ENCODE measurements at regions not wholly inside any gene's neighbourhood (a gene's known extent, or its start where the extent isn't known, plus 50 kb on each side); places are given as distances from the start of the nearest gene placed in this dataset.

DNA sequence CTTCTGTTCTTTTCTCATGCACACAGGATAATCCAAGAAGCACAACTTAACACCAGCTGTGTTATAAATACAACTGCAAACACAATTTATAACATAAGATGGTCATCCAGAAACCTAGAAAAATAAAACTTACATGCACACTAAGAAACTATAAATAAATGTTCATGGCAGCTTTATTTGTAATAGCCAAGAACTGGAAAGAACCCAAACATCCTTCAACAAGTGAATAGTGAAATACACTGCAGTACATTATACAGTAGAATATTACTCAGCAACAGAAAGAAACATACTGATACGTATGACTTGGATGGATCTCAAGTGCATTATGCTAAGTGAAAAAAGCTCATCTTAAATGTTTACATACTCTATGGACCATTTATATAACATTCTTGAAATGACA lies 132.7 kb downstream of the SPTSSA start:
- Histone ChIP-seq H3K4me1 (ENCODE audit: control insufficient read depth in 3 of 3, insufficient read depth in 2 of 3, low read depth in 1 of 3, low read length in 2 of 3) (peaks cover 0 to 4% (median 0%) of the 10 kb centered on the region in 3 donors), H3K4me3 (ENCODE audit: low read depth in 1 of 3, low read length in 3 of 3) (no peak overlapping the region), H3K27me3 (ENCODE audit: control insufficient read depth in 3 of 3, insufficient read depth in 3 of 3, low read length in 3 of 3) (no peaks in the 10 kb centered on the region), H3K27ac (ENCODE audit: low read depth in 1 of 3, low read length in 2 of 3) (no peak overlapping the region), H3K9me3 (ENCODE audit: control insufficient read depth in 2 of 2, insufficient read depth in 1 of 2, low read depth in 1 of 2, low read length in 1 of 2) (peaks cover 0 to 5% of the 10 kb centered on the region in 2 donors), H3K36me3 (ENCODE audit: control insufficient read depth in 3 of 3, insufficient read depth in 2 of 3, low read depth in 1 of 3, low read length in 3 of 3) (no peaks in the 10 kb centered on the region)
- FAIRE-seq (no peak), DNase-seq (no peak)
- 70 to 87% (median 82%) methylated on average over 1 of the region's 1 CpG for WGBS, 3 donors

DNA sequence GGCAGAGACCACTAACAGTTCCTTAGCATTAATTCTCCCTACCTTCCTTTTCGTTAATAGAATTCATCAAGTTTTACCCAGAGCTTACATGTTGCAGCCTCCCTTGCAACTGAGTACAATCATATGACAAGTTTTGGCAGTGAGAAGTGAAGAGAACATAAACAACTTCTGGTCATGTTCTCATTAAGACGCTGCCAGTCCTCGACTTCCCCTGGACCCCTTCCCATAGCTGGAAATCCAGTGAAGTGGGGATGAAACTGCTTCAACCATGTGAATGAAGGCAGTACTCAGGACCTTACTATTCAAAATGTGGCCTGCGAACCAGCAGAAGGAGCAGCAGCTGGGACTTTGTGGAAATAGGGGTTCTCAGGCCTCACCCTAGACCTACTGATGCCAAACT lies 133.9 kb downstream of the SPTSSA start:
- Histone ChIP-seq H3K4me3 (ENCODE audit: low read depth in 1 of 3, low read length in 3 of 3) (no peak overlapping the region), H3K27ac (ENCODE audit: low read depth in 1 of 3, low read length in 2 of 3) (no peak overlapping the region), H3K27me3 (ENCODE audit: control insufficient read depth in 3 of 3, insufficient read depth in 3 of 3, low read length in 3 of 3) (no peaks in the 10 kb centered on the region), H3K9me3 (ENCODE audit: control insufficient read depth in 2 of 2, insufficient read depth in 1 of 2, low read depth in 1 of 2, low read length in 1 of 2) (peaks cover 0 to 5% of the 10 kb centered on the region in 2 donors), H3K36me3 (ENCODE audit: control insufficient read depth in 3 of 3, insufficient read depth in 2 of 3, low read depth in 1 of 3, low read length in 3 of 3) (no peaks in the 10 kb centered on the region), H3K4me1 (ENCODE audit: control insufficient read depth in 3 of 3, insufficient read depth in 2 of 3, low read depth in 1 of 3, low read length in 2 of 3) (peaks cover 0 to 4% (median 0%) of the 10 kb centered on the region in 3 donors)
- DNase-seq (no peak), FAIRE-seq (no peak)
- 63 to 88% (median 87%) methylated on average over 4 of the region's 4 CpGs for WGBS, 3 donors

DNA sequence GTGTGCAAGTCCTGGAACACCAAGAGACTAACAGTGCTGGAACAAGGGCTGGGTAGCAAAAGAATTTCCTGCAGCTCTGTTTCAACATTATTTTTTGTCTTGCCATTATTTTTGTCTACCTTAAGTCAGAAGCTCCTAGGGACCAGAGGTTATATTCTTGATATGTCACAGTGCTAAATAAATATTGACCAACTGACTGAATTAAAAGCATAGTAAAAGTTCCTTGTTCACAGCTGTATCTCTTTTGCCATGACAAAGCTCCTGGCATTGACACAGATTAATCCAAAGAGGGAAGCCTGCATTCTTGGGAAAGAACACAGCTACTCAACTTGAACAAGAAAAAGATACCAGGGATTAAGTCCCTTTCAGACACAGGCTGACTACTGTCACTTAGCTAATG lies 136.5 kb downstream of the SPTSSA start:
- no peaks in the 10 kb centered on the region for H3K36me3 ChIP-seq (ENCODE audit: control insufficient read depth in 3 of 3, insufficient read depth in 2 of 3, low read depth in 1 of 3, low read length in 3 of 3)
- no peak overlapping the region for H3K27ac ChIP-seq (ENCODE audit: low read depth in 1 of 3, low read length in 2 of 3)
- no peaks in the 10 kb centered on the region for H3K9me3 ChIP-seq (ENCODE audit: control insufficient read depth in 2 of 2, insufficient read depth in 1 of 2, low read depth in 1 of 2, low read length in 1 of 2)
- H3K4me3 ChIP-seq (ENCODE audit: low read depth in 1 of 3, low read length in 3 of 3) = no peak overlapping the region
- DNase-seq (peak in 1 of 2 donors; percentile 8), FAIRE-seq (no peak)
- no peaks in the 10 kb centered on the region for H3K27me3 ChIP-seq (ENCODE audit: control insufficient read depth in 3 of 3, insufficient read depth in 3 of 3, low read length in 3 of 3)
- H3K4me1 ChIP-seq (ENCODE audit: control insufficient read depth in 3 of 3, insufficient read depth in 2 of 3, low read depth in 1 of 3, low read length in 2 of 3) = no peaks in the 10 kb centered on the region

DNA sequence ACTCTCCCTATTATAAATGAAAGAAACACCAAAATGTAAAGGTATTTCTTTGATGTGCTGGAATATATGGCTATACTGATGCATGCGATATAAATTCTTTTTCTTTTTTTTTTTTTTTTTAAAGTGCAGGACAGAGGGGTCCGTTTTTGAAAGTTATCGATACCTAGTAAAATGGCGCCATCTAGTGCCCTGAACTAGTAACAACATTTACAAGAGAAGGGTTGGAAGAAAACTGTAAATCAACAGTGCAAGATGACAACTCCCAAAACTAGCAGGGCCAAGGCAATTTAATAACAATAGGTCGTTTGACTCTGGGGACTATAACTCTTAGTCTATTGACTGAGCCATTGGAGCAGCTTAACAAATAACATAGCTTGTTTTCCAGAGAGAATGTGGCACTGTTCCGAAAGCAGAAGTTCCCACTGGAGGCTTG lies 137.7 kb downstream of the SPTSSA start:
- Histone ChIP-seq H3K27me3 (ENCODE audit: control insufficient read depth in 3 of 3, insufficient read depth in 3 of 3, low read length in 3 of 3) (no peaks in the 10 kb centered on the region), H3K36me3 (ENCODE audit: control insufficient read depth in 3 of 3, insufficient read depth in 2 of 3, low read depth in 1 of 3, low read length in 3 of 3) (no peaks in the 10 kb centered on the region), H3K4me3 (ENCODE audit: low read depth in 1 of 3, low read length in 3 of 3) (no peak overlapping the region), H3K27ac (ENCODE audit: low read depth in 1 of 3, low read length in 2 of 3) (no peak overlapping the region), H3K4me1 (ENCODE audit: control insufficient read depth in 3 of 3, insufficient read depth in 2 of 3, low read depth in 1 of 3, low read length in 2 of 3) (no peaks in the 10 kb centered on the region), H3K9me3 (ENCODE audit: control insufficient read depth in 2 of 2, insufficient read depth in 1 of 2, low read depth in 1 of 2, low read length in 1 of 2) (peaks cover 0 to 6% of the 10 kb centered on the region in 2 donors)
- 16 to 17% (median 16%) methylated on average over 6 of the region's 6 CpGs for WGBS, 3 donors
- DNase-seq = peak; percentile 37 to 47
- no peak for FAIRE-seq

DNA sequence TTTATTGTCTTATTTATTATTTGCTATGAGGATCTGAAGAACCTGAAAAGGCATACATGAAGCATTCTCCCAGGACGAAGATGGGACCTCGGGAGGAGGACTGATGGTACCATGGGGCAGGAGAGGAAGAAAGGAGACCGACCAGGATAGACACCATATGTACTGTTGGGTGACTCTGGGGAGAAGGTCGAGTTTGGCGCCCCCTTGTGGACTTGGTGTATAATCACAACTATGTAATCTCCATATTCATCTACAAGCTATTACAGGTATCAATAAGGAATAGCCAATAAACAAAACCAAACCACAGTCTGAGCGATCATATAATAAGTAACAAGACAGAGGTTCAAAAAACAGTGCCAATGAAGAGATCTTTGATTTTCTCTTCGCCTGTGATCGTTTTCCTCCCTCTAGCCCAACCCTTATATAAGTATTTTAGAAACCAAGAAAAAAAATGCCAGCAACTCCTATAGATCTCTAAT lies 139.1 kb downstream of the SPTSSA start:
- Histone ChIP-seq H3K36me3 (ENCODE audit: control insufficient read depth in 3 of 3, insufficient read depth in 2 of 3, low read depth in 1 of 3, low read length in 3 of 3) (no peaks in the 10 kb centered on the region), H3K27me3 (ENCODE audit: control insufficient read depth in 3 of 3, insufficient read depth in 3 of 3, low read length in 3 of 3) (no peaks in the 10 kb centered on the region), H3K4me3 (ENCODE audit: low read depth in 1 of 3, low read length in 3 of 3) (no peak overlapping the region), H3K4me1 (ENCODE audit: control insufficient read depth in 3 of 3, insufficient read depth in 2 of 3, low read depth in 1 of 3, low read length in 2 of 3) (no peaks in the 10 kb centered on the region), H3K27ac (ENCODE audit: low read depth in 1 of 3, low read length in 2 of 3) (no peak overlapping the region), H3K9me3 (ENCODE audit: control insufficient read depth in 2 of 2, insufficient read depth in 1 of 2, low read depth in 1 of 2, low read length in 1 of 2) (peaks cover 0 to 6% of the 10 kb centered on the region in 2 donors)
- DNase-seq (peak; percentile 58 to 73), FAIRE-seq (no peak)
- WGBS, 3 donors = 30 to 42% (median 34%) methylated on average over 8 of the region's 8 CpGs

DNA sequence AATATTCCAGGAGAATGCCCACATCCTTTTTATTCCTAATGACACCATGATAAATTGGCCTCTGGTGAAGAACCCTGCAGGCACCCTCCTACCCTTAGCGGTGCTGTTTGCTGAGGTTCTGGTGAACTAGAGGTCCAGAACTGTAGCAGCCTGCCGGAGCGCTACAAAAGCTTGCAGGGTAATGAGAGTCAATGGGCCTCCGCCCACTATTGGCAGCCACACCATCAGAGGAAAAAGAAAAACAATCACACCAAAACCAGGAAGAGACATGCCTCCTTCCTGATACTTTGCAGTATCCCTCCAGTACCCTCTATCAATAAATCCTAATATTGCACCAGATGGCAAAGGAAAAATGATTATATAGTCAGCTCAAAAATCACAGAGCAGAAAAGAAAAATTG lies 142.9 kb downstream of the SPTSSA start:
- H3K9me3 ChIP-seq (ENCODE audit: control insufficient read depth in 2 of 2, insufficient read depth in 1 of 2, low read depth in 1 of 2, low read length in 1 of 2) = peaks cover 0 to 6% of the 10 kb centered on the region in 2 donors
- FAIRE-seq (no peak), DNase-seq (no peak)
- 84 to 85% (median 85%) methylated on average over 4 of the region's 4 CpGs for WGBS, 3 donors
- H3K27me3 ChIP-seq (ENCODE audit: control insufficient read depth in 3 of 3, insufficient read depth in 3 of 3, low read length in 3 of 3) = no peaks in the 10 kb centered on the region
- H3K36me3 ChIP-seq (ENCODE audit: control insufficient read depth in 3 of 3, insufficient read depth in 2 of 3, low read depth in 1 of 3, low read length in 3 of 3) = no peaks in the 10 kb centered on the region
- H3K27ac ChIP-seq (ENCODE audit: low read depth in 1 of 3, low read length in 2 of 3) = no peak overlapping the region
- H3K4me3 ChIP-seq (ENCODE audit: low read depth in 1 of 3, low read length in 3 of 3) = no peak overlapping the region
- no peaks in the 10 kb centered on the region for H3K4me1 ChIP-seq (ENCODE audit: control insufficient read depth in 3 of 3, insufficient read depth in 2 of 3, low read depth in 1 of 3, low read length in 2 of 3)

DNA sequence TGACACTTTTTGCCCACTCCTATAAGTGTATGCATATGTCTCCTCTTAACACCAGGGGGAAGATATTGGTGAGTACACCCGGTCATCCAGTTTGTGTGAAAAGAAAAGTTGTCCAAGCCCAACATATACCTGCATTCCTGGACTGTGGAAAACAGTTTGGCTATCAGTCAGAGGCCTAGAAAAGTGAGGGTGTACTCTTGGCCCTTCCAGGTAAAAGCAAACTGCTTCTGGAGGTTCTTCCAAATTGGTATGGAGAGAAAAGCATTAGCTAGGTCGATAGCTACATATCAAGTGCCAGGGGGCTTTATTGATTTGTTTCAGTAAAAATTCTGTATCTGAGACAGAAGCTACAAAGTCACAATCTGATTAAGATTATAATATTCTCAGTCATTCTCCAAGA lies 144.0 kb downstream of the SPTSSA start:
- H3K27me3 ChIP-seq (ENCODE audit: control insufficient read depth in 3 of 3, insufficient read depth in 3 of 3, low read length in 3 of 3) = no peaks in the 10 kb centered on the region
- no peak overlapping the region for H3K27ac ChIP-seq (ENCODE audit: low read depth in 1 of 3, low read length in 2 of 3)
- no peak for DNase-seq
- 79 to 81% (median 81%) methylated on average over 2 of the region's 2 CpGs for WGBS, 3 donors
- peaks cover 0 to 6% of the 10 kb centered on the region in 2 donors for H3K9me3 ChIP-seq (ENCODE audit: control insufficient read depth in 2 of 2, insufficient read depth in 1 of 2, low read depth in 1 of 2, low read length in 1 of 2)
- H3K36me3 ChIP-seq (ENCODE audit: control insufficient read depth in 3 of 3, insufficient read depth in 2 of 3, low read depth in 1 of 3, low read length in 3 of 3) = no peaks in the 10 kb centered on the region
- FAIRE-seq = no peak
- no peaks in the 10 kb centered on the region for H3K4me1 ChIP-seq (ENCODE audit: control insufficient read depth in 3 of 3, insufficient read depth in 2 of 3, low read depth in 1 of 3, low read length in 2 of 3)
- H3K4me3 ChIP-seq (ENCODE audit: low read depth in 1 of 3, low read length in 3 of 3) = no peak overlapping the region

DNA sequence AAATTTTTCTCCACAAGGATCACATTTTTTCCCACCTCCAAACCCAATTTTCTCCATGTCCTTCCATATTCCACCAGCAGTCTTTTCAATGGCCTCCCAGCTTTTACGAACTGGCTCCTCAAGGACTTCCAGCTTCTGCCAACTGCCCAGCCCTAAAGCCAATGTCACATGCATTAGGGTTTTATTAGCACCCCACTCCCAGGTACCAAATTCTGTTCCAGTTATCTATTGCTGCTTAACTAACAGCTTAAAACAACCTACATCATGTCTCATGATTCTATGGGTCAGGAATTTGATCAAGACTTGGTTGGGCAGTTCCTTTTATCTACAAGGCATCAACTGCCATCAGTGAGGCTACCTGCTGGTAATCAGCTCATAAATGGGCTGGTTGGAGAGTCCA lies 151.3 kb downstream of the SPTSSA start:
- peaks cover 0 to 2% (median 0%) of the 10 kb centered on the region in 3 donors for H3K27me3 ChIP-seq (ENCODE audit: control insufficient read depth in 3 of 3, insufficient read depth in 3 of 3, low read length in 3 of 3)
- DNase-seq (no peak), FAIRE-seq (no peak)
- H3K4me1 ChIP-seq (ENCODE audit: control insufficient read depth in 3 of 3, insufficient read depth in 2 of 3, low read depth in 1 of 3, low read length in 2 of 3) = no peaks in the 10 kb centered on the region
- no peaks in the 10 kb centered on the region for H3K9me3 ChIP-seq (ENCODE audit: control insufficient read depth in 2 of 2, insufficient read depth in 1 of 2, low read depth in 1 of 2, low read length in 1 of 2)
- no peak overlapping the region for H3K27ac ChIP-seq (ENCODE audit: low read depth in 1 of 3, low read length in 2 of 3)
- H3K36me3 ChIP-seq (ENCODE audit: control insufficient read depth in 3 of 3, insufficient read depth in 2 of 3, low read depth in 1 of 3, low read length in 3 of 3) = no peaks in the 10 kb centered on the region
- no peak overlapping the region for H3K4me3 ChIP-seq (ENCODE audit: low read depth in 1 of 3, low read length in 3 of 3)
- WGBS, 3 donors = 82 to 97% (median 94%) methylated on average over 1 of the region's 1 CpG

DNA sequence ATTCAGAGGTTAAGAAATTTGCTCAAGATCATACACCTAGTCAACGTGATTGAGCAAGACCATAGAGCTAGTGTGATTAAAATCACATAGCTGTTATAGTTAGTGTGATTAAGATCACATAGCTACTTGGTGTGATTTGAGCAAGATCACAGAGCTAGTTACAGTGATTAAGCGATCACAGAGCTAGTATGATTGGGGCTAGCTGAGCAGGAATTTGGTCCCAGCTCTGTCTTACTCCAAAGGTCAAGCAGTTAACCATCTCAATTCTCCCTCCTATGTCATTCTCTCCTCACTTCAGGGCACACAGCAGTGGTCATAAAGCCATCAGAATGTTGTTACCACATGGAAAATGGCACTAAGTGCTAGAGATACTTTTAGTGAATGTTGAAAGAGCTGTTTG lies 158.2 kb downstream of the SPTSSA start:
- Histone ChIP-seq H3K36me3 (ENCODE audit: control insufficient read depth in 3 of 3, insufficient read depth in 2 of 3, low read depth in 1 of 3, low read length in 3 of 3) (no peaks in the 10 kb centered on the region), H3K27ac (ENCODE audit: low read depth in 1 of 3, low read length in 2 of 3) (no peak overlapping the region), H3K4me1 (ENCODE audit: control insufficient read depth in 3 of 3, insufficient read depth in 2 of 3, low read depth in 1 of 3, low read length in 2 of 3) (no peaks in the 10 kb centered on the region), H3K4me3 (ENCODE audit: low read depth in 1 of 3, low read length in 3 of 3) (no peak overlapping the region), H3K27me3 (ENCODE audit: control insufficient read depth in 3 of 3, insufficient read depth in 3 of 3, low read length in 3 of 3) (no peaks in the 10 kb centered on the region), H3K9me3 (ENCODE audit: control insufficient read depth in 2 of 2, insufficient read depth in 1 of 2, low read depth in 1 of 2, low read length in 1 of 2) (no peaks in the 10 kb centered on the region)
- 56 to 82% (median 60%) methylated on average over 2 of the region's 2 CpGs for WGBS, 3 donors
- DNase-seq = peak in 1 of 2 donors; percentile 42
- no peak for FAIRE-seq
